ENCODE measurements at regions not wholly inside any gene's neighbourhood (a gene's known extent, or its start where the extent isn't known, plus 50 kb on each side); places are given as distances from the start of the nearest gene placed in this dataset.

DNA sequence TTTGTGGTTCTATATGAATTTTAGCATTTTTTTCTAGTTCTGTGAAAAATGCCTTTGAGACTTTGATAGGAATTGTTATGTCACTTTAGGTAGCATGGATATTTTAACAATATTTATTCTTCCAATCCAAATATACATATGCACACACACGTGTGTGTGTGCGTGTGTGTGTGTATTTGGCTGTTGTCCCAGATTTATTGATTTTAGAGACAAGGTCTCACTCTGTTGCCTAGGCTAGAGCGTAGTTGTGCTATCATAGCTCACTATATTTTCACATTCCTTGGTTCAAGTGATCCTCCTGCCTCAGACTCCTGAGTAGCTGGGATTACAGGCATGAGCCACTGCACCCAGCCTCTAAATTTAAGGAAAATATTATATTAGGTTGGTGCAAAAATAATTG, 162.5 kb upstream of the TRIM24 start:
- no peak overlapping the region for H3K4me3 ChIP-seq (ENCODE audit: low read depth, low read length)
- H3K36me3 ChIP-seq (ENCODE audit: control insufficient read depth in 2 of 2, insufficient read depth in 1 of 2, low read length in 2 of 2), result no peaks in the 10 kb centered on the region
- ChIA-PET POLR2A (no interaction called here), CTCF (no interaction called here)
- no peak for TF ChIP-seq KLF16 (tag by site-specific recombination; IDR thresholded peaks at IDR 0.05)
- no peak for TF ChIP-seq ZNF558 (tag by site-specific recombination; IDR thresholded peaks at IDR 0.05)
- no peak for TF ChIP-seq ZNF146 (tag by site-specific recombination; IDR thresholded peaks at IDR 0.05)
- TF ChIP-seq REPIN1 (tag by site-specific recombination; IDR thresholded peaks at IDR 0.05; ENCODE audit: low read depth), result no peak
- TF ChIP-seq, protein P1, sequence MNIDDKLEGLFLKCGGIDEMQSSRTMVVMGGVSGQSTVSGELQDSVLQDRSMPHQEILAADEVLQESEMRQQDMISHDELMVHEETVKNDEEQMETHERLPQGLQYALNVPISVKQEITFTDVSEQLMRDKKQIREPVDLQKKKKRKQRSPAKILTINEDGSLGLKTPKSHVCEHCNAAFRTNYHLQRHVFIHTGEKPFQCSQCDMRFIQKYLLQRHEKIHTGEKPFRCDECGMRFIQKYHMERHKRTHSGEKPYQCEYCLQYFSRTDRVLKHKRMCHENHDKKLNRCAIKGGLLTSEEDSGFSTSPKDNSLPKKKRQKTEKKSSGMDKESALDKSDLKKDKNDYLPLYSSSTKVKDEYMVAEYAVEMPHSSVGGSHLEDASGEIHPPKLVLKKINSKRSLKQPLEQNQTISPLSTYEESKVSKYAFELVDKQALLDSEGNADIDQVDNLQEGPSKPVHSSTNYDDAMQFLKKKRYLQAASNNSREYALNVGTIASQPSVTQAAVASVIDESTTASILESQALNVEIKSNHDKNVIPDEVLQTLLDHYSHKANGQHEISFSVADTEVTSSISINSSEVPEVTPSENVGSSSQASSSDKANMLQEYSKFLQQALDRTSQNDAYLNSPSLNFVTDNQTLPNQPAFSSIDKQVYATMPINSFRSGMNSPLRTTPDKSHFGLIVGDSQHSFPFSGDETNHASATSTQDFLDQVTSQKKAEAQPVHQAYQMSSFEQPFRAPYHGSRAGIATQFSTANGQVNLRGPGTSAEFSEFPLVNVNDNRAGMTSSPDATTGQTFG (tag by site-specific recombination; IDR thresholded peaks at IDR 0.05; ENCODE audit: borderline replicate concordance), result no peak
- no peaks in the 10 kb centered on the region for H3K9me3 ChIP-seq (ENCODE audit: control insufficient read depth, insufficient read depth, low read depth, low read length)
- no peak overlapping the region for H3K27ac ChIP-seq (ENCODE audit: extremely low read depth, low read depth, low read length)
- H3K4me1 ChIP-seq (ENCODE audit: control insufficient read depth, insufficient read depth, low read length), result no peaks in the 10 kb centered on the region; the same call in 1 of the 2 replicates

DNA sequence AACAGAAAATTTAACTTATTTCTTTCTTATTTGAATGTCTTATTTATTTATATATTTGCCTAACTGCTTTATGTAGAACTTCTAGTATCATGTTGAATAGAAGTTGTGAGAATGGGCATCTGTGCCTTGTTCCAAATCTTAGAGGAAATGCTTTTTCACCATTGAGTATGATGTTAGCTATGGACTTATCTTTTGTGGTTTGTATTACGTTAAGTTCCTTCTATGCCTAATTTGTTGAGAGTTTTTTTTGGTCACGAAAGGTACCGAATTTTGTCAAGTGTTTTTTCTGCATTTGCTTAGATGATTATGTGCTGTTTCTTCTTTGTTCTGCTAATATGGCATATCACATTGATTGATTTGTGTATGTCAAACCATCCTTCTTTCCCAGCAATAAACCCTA, 161.0 kb upstream of the TRIM24 start:
- ChIA-PET POLR2A (no interaction called here), CTCF (no interaction called here)
- TF ChIP-seq, protein P2, sequence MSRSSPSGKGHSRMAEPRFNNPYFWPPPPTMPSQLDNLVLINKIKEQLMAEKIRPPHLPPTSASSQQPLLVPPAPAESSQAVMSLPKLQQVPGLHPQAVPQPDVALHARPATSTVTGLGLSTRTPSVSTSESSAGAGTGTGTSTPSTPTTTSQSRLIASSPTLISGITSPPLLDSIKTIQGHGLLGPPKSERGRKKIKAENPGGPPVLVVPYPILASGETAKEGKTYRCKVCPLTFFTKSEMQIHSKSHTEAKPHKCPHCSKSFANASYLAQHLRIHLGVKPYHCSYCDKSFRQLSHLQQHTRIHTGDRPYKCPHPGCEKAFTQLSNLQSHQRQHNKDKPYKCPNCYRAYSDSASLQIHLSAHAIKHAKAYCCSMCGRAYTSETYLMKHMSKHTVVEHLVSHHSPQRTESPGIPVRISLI (tag by site-specific recombination; IDR thresholded peaks at IDR 0.05), result no peak
- TF ChIP-seq ZNF211 (tag by site-specific recombination; IDR thresholded peaks at IDR 0.05; ENCODE audit: low read depth) (no peak), FEZF1 (tag by site-specific recombination; IDR thresholded peaks at IDR 0.05) (no peak), GLIS1 (tag by site-specific recombination; IDR thresholded peaks at IDR 0.05) (no peak)
- TF ChIP-seq, protein P3, sequence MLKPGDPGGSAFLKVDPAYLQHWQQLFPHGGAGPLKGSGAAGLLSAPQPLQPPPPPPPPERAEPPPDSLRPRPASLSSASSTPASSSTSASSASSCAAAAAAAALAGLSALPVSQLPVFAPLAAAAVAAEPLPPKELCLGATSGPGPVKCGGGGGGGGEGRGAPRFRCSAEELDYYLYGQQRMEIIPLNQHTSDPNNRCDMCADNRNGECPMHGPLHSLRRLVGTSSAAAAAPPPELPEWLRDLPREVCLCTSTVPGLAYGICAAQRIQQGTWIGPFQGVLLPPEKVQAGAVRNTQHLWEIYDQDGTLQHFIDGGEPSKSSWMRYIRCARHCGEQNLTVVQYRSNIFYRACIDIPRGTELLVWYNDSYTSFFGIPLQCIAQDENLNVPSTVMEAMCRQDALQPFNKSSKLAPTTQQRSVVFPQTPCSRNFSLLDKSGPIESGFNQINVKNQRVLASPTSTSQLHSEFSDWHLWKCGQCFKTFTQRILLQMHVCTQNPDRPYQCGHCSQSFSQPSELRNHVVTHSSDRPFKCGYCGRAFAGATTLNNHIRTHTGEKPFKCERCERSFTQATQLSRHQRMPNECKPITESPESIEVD (tag by site-specific recombination; IDR thresholded peaks at IDR 0.05), result peak; percentile 44; the same call in 1 of the 2 replicates

DNA sequence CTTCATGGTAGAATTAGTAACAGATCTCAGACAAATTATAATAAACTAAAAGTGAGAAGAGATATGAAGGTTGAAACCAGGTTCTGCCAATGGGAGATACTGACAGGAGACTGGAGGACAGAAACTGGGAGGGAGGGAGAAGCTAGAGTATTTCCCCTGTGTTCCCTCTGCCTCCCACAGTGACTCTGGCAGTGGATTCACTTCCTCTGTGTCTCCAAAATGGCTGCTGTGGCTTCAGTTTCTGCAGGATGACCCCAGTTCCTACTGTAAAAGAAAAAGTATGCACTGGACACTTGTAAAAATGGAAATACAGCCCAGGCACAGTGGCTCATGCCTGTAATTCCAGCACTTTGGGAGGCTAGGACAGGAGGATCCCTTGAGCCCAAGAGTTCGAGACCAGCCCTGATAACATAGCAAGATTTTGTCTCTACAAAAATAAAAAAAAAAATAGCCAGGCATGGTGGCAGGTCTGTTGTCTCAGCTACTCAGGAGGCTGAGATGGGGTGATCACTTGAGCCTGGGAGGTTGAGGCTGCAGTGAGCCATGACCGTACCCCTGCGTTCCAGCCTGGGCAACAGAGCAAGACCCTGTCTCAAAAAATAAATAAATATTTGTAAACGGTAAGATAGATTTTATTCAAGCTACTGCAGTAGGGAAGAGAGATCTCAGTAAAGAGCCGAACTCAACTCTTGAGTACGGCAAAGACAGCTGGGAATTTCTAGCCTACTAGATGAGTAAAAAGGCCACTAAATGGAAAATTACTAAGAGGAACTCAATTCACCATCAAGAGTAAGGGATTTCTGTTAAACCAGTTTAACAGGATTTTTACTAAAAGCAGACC, 156.6 kb upstream of the TRIM24 start:
- TF ChIP-seq ZNF169 (tag by site-specific recombination; IDR thresholded peaks at IDR 0.05), result peak; percentile 57; the same call in 1 of the 2 replicates
- TF ChIP-seq ZNF292 (tag by site-specific recombination; IDR thresholded peaks at IDR 0.05; ENCODE audit: borderline replicate concordance, low read depth), result no peak
- ChIA-PET POLR2A (interaction anchor here (0.6 kb wide), 1 partner anchor 1429 kb away, joined by 4 read pairs; no protein-coding TSS in a partner anchor), CTCF (interaction anchor here (0.6 to 0.7 kb wide), 3 partner anchors 47 to 1143 kb away, joined by 3 to 4 read pairs (median 3); no protein-coding TSS in a partner anchor)
- Histone ChIP-seq H3K27ac (ENCODE audit: extremely low read depth, low read depth, low read length) (no peak overlapping the region), H3K4me1 (ENCODE audit: control insufficient read depth, insufficient read depth, low read length) (no peaks in the 10 kb centered on the region; the same call in 1 of the 2 replicates), H3K9me3 (ENCODE audit: control insufficient read depth, insufficient read depth, low read depth, low read length) (no peaks in the 10 kb centered on the region), H3K4me3 (ENCODE audit: low read depth, low read length) (no peak overlapping the region), H3K36me3 (ENCODE audit: control insufficient read depth in 2 of 2, insufficient read depth in 1 of 2, low read length in 2 of 2) (no peaks in the 10 kb centered on the region)

More for the DNA sequence above, 161.0 kb upstream of the TRIM24 start:
- Histone ChIP-seq H3K9me3 (ENCODE audit: control insufficient read depth, insufficient read depth, low read depth, low read length) (no peaks in the 10 kb centered on the region), H3K36me3 (ENCODE audit: control insufficient read depth in 2 of 2, insufficient read depth in 1 of 2, low read length in 2 of 2) (no peaks in the 10 kb centered on the region), H3K4me3 (ENCODE audit: low read depth, low read length) (no peak overlapping the region), H3K4me1 (ENCODE audit: control insufficient read depth, insufficient read depth, low read length) (no peaks in the 10 kb centered on the region; the same call in 1 of the 2 replicates), H3K27ac (ENCODE audit: extremely low read depth, low read depth, low read length) (no peak overlapping the region)

Measured in HEK293 (cell line).